Mucosa of rectum (tissue), 2 donors: ENCODE measurements at regions not wholly inside any gene's neighbourhood (a gene's known extent, or its start where the extent isn't known, plus 50 kb on each side); places are given as distances from the start of the nearest gene placed in this dataset.
"Not testable (repeated sequence)": the region's sequence is repeated elsewhere in the genome, so short reads cannot be mapped to it uniquely, and the experiment has no call there.

ENCODE experiments used
- H3K27ac ChIP-seq, 2 donors: one replicate each; pipeline ENCODE4 v1.7.0; 2013; ENCODE audit warnings: inconsistent platforms in 2 of 2, low read depth in 2 of 2, low read length in 2 of 2
- H3K27me3 ChIP-seq, 2 donors: one replicate each; pipeline ENCODE4 v1.7.0; 2013; ENCODE audit warnings: low read length in 2 of 2; ENCODE audit not compliant: control insufficient read depth in 2 of 2, insufficient read depth in 2 of 2
- H3K36me3 ChIP-seq, 2 donors: one replicate each; pipeline ENCODE4 v1.7.0; 2013; ENCODE audit warnings: low read length in 2 of 2; ENCODE audit not compliant: control insufficient read depth in 2 of 2, insufficient read depth in 2 of 2
- H3K4me1 ChIP-seq, 2 donors: one replicate each; pipeline ENCODE4 v1.7.0; 2013; ENCODE audit warnings: low read length in 2 of 2, mild to moderate bottlenecking in 1 of 2; ENCODE audit not compliant: control insufficient read depth in 2 of 2, insufficient read depth in 2 of 2
- H3K4me3 ChIP-seq, 2 donors: one replicate each; pipeline ENCODE4 v1.7.0; 2013; ENCODE audit warnings: low read length in 2 of 2
- H3K9ac ChIP-seq, 2 donors: one replicate each; pipeline ENCODE4 v1.7.0; 2013; ENCODE audit warnings: low read length in 2 of 2, low read depth in 1 of 2, mild to moderate bottlenecking in 1 of 2
- H3K9me3 ChIP-seq, 2 donors: one replicate each; pipeline ENCODE4 v1.7.0; 2013; ENCODE audit warnings: low read length in 2 of 2; ENCODE audit not compliant: control insufficient read depth in 2 of 2
- donor health status: healthy.
- donor health status: Normal muscosa, but diverticular disease.

DNA sequence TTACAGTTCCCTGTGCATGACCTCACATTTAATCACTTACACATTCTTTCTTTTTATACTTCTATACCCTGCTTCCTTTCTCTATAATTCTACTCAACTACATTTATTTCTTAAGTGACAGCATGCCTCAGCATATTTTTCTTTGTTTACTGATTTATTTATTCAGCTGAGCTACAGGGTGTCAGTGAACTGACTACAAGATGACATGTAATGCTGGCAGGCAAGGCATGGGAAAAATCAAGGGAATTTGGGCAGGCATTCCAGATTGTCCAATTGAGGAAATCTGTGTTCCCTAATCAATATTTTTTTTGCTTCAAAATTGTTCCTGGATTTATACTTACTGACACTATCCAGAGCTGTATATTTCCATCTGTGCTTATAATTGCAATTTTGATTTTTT is 875.5 kb downstream of the C4orf33 start:
- Histone ChIP-seq H3K36me3 (no peaks in the 10 kb centered on the region), H3K27ac (no peak overlapping the region), H3K9me3 (no peaks in the 10 kb centered on the region), H3K27me3 (no peaks in the 10 kb centered on the region), H3K4me1 (no peaks in the 10 kb centered on the region), H3K9ac (no peak overlapping the region), H3K4me3 (no peak overlapping the region)

GRCh38 chr4:129972257-129972656 is 876.3 kb downstream of the C4orf33 start:
- no peak overlapping the region for H3K4me3 ChIP-seq
- no peak overlapping the region for H3K9ac ChIP-seq
- no peak overlapping the region for H3K27ac ChIP-seq
- no peaks in the 10 kb centered on the region for H3K9me3 ChIP-seq
- no peaks in the 10 kb centered on the region for H3K27me3 ChIP-seq
- no peaks in the 10 kb centered on the region for H3K36me3 ChIP-seq
- H3K4me1 ChIP-seq: no peaks in the 10 kb centered on the region

- Histone ChIP-seq H3K27me3 (no peaks in the 10 kb centered on the region), H3K27ac (no peak overlapping the region), H3K4me3 (no peak overlapping the region), H3K9ac (no peak overlapping the region), H3K9me3 (no peaks in the 10 kb centered on the region), H3K36me3 (no peaks in the 10 kb centered on the region), H3K4me1 (no peaks in the 10 kb centered on the region)
These were observed 878.8 kb downstream of the C4orf33 start for GRCh38 chr4:129974730-129975129.

- H3K9ac ChIP-seq: no peak overlapping the region
- H3K4me3 ChIP-seq: no peak overlapping the region
- H3K27ac ChIP-seq: no peak overlapping the region
- H3K9me3 ChIP-seq: no peaks in the 10 kb centered on the region
- H3K36me3 ChIP-seq: no peaks in the 10 kb centered on the region
- no peaks in the 10 kb centered on the region for H3K4me1 ChIP-seq
- no peaks in the 10 kb centered on the region for H3K27me3 ChIP-seq
These were observed 882.4 kb downstream of the C4orf33 start for GRCh38 chr4:129978315-129978714.

DNA sequence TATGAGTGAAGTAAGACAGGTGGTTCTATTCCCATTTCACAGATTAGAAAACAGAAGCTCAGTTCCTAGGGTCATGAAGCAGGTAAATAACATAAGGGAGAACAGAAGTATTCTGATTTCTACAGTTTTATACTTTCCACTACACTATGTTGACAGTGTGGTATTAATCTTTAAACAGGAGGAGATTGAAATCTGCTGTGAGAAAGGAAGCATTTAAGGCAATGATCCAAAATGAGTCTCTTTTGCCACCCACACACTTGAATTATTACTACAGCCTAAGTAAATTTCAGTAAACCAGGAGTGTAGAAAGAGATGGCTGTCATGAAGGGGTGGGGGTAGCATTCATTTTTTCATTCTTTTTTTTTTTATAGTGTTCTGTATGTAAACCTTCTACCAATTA is 893.0 kb downstream of the C4orf33 start:
- H3K4me3 ChIP-seq: no peak overlapping the region
- no peaks in the 10 kb centered on the region for H3K4me1 ChIP-seq
- H3K9ac ChIP-seq: no peak overlapping the region
- no peaks in the 10 kb centered on the region for H3K36me3 ChIP-seq
- H3K9me3 ChIP-seq: no peaks in the 10 kb centered on the region
- H3K27ac ChIP-seq: no peak overlapping the region
- no peaks in the 10 kb centered on the region for H3K27me3 ChIP-seq

- H3K36me3 ChIP-seq: no peaks in the 10 kb centered on the region
- no peak overlapping the region for H3K9ac ChIP-seq
- no peak overlapping the region for H3K27ac ChIP-seq
- H3K4me1 ChIP-seq: no peaks in the 10 kb centered on the region
- no peak overlapping the region for H3K4me3 ChIP-seq
- H3K9me3 ChIP-seq: no peaks in the 10 kb centered on the region
- H3K27me3 ChIP-seq: no peaks in the 10 kb centered on the region
These were observed 898.8 kb downstream of the C4orf33 start for GRCh38 chr4:129994715-129995114.

DNA sequence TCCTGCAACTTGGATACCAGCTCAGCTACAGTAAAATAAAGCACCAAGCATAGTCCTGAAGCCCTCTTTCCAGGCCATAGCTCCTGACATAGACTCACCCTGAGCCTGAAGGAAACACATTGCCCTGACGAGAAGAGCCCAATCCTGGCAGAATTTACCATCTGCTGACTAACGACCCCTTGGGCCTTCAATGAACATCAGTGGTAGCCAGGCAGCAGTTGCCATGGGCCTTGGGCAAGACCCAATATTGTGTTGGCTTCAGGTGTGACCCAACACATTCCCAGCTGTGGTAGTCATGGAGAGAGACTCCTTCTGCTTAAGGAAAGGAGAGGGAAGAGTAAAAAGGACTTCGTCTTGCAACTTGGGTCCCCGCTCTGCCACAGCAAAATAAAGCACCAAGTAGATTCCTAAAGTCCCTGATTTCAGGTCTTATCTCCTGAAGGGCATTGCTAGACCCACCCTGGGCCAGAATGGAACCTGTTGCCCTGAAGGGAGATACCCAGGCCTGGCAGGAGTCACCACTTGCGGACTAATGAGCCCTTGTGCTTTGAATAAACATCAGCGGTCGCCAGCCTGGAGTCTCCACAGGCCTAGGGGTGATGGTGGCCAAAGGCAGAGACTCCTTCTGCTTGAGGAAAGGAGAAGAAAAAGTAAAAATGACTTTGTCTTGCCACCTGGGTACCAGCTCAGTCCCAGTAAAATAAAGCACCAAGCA is 902.6 kb downstream of the C4orf33 start:
- no peaks in the 10 kb centered on the region for H3K27me3 ChIP-seq
- no peaks in the 10 kb centered on the region for H3K9me3 ChIP-seq
- H3K27ac ChIP-seq: no peak overlapping the region
- no peak overlapping the region for H3K9ac ChIP-seq
- H3K4me1 ChIP-seq: no peaks in the 10 kb centered on the region
- no peak overlapping the region for H3K4me3 ChIP-seq
- H3K36me3 ChIP-seq: no peaks in the 10 kb centered on the region

DNA sequence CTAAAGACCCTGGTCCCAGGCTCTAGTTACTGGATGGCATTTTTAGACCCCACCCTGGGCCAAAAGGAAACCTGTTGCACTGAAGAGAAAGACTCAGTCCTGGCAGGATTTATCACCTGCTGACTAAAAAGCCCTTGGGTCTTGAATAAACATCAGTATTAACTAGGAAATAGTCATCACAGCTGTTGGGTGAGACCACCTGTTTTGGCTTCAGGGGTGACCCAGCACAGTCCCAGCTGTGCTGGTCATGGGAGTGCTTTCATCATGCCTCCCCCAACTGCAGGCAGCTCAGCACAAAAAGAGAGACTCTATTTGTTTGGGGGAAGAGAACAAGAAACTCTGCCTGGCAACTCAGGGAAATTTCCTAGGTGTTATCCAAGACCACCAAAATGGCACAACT is 903.2 kb downstream of the C4orf33 start:
- no peak overlapping the region for H3K27ac ChIP-seq
- no peaks in the 10 kb centered on the region for H3K27me3 ChIP-seq
- H3K9ac ChIP-seq: no peak overlapping the region
- no peaks in the 10 kb centered on the region for H3K9me3 ChIP-seq
- no peaks in the 10 kb centered on the region for H3K36me3 ChIP-seq
- no peaks in the 10 kb centered on the region for H3K4me1 ChIP-seq
- no peak overlapping the region for H3K4me3 ChIP-seq

DNA sequence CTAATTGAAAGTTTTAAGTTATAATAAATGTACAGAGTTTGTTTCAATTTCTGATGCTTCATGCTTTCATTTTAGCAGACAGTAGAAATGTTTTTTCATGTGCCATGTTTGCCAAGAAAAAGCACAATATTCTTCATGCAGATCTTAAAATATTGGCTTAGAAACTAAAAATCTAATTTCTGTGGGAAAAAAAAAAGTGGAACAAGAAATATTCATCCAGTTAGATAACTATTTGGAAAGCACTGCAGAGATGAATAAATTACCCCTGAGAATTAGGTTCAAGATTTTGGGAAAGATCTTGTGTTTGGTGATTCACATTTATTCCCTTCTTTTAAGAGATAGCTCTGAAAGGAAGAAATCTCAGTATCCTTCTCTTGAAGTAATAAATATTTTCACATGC is 912.5 kb downstream of the C4orf33 start:
- H3K36me3 ChIP-seq: no peaks in the 10 kb centered on the region
- H3K4me3 ChIP-seq: no peak overlapping the region
- H3K27me3 ChIP-seq: no peaks in the 10 kb centered on the region
- no peak overlapping the region for H3K9ac ChIP-seq
- no peaks in the 10 kb centered on the region for H3K4me1 ChIP-seq
- no peaks in the 10 kb centered on the region for H3K9me3 ChIP-seq
- no peak overlapping the region for H3K27ac ChIP-seq

- not testable (repeated sequence) for H3K36me3 ChIP-seq
These were observed 916.9 kb downstream of the C4orf33 start for GRCh38 chr4:130012806-130013205.

GRCh38 chr4:130021706-130022105 is 925.8 kb downstream of the C4orf33 start:
- H3K36me3 ChIP-seq: no peaks in the 10 kb centered on the region
- no peaks in the 10 kb centered on the region for H3K9me3 ChIP-seq
- H3K9ac ChIP-seq: no peak overlapping the region
- no peak overlapping the region for H3K27ac ChIP-seq
- H3K27me3 ChIP-seq: no peaks in the 10 kb centered on the region
- no peaks in the 10 kb centered on the region for H3K4me1 ChIP-seq
- H3K4me3 ChIP-seq: no peak overlapping the region

More at GRCh38 chr4:130012806-130013205, 916.9 kb downstream of the C4orf33 start:
- H3K4me3 ChIP-seq, H3K9me3 ChIP-seq, H3K27ac ChIP-seq, H3K27me3 ChIP-seq, H3K9ac ChIP-seq, H3K4me1 ChIP-seq: not testable (repeated sequence)
